ENCODE measurements at regions not wholly inside any gene's neighbourhood (a gene's known extent, or its start where the extent isn't known, plus 50 kb on each side); places are given as distances from the start of the nearest gene placed in this dataset.

DNA sequence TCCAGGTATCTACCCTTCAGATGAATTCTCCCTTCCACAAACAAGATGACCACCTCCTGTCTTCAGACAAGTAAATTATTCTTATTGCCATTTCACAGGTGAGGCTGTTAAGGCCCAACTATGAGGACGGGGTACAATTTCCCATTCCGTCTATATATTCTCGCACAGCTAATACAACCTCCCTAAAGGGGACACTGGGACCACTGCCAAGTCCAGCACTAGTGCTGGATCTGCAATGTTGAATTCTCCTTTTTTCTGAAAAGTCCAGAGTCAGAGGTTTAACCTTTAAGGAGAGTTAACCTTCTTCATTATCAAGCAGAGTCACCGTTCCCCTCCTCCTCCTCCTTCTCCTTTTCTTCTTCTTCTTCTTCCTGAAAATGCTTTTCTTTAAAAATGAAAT, 130.4 kb upstream of the PARP11 start:
- no peak for DNase-seq (ENCODE audit: low read depth)
- TF ChIP-seq, protein P1, sequence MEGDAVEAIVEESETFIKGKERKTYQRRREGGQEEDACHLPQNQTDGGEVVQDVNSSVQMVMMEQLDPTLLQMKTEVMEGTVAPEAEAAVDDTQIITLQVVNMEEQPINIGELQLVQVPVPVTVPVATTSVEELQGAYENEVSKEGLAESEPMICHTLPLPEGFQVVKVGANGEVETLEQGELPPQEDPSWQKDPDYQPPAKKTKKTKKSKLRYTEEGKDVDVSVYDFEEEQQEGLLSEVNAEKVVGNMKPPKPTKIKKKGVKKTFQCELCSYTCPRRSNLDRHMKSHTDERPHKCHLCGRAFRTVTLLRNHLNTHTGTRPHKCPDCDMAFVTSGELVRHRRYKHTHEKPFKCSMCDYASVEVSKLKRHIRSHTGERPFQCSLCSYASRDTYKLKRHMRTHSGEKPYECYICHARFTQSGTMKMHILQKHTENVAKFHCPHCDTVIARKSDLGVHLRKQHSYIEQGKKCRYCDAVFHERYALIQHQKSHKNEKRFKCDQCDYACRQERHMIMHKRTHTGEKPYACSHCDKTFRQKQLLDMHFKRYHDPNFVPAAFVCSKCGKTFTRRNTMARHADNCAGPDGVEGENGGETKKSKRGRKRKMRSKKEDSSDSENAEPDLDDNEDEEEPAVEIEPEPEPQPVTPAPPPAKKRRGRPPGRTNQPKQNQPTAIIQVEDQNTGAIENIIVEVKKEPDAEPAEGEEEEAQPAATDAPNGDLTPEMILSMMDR (IDR thresholded peaks at IDR 0.05; ENCODE audit: control insufficient read depth, insufficient read depth, low read depth, low read length, missing control alignments) = no peak
- H3K4me3 ChIP-seq (ENCODE audit: control insufficient read depth, low read depth, low read length) = no peak overlapping the region

DNA sequence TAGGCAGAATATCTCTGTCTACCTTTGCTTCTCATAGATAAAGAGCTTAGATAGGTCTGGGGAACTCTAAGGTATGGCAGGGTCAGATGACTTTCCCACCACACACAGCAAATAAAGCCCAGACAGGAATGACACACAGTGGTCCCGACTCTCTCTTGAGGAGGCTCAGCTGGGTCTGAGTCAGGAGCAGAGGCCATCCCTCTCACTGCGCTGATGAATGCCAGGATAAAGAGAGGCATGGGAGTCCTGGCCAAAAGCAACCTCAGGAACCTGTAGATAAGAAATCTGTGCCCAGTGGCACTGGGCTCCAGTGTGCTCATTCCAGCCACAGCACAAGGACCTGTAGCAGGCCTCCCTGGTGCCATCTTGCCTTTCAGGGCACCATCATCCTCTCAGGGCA, 129.4 kb upstream of the PARP11 start:
- DNase-seq (ENCODE audit: low read depth) = no peak
- TF ChIP-seq, protein P1 (IDR thresholded peaks at IDR 0.05; ENCODE audit: control insufficient read depth, insufficient read depth, low read depth, low read length, missing control alignments) = no peak
- no peak overlapping the region for H3K4me3 ChIP-seq (ENCODE audit: control insufficient read depth, low read depth, low read length)

GRCh38 chr12:4001841-4002240, 128.6 kb upstream of the PARP11 start:
- H3K4me3 ChIP-seq (ENCODE audit: control insufficient read depth, low read depth, low read length) = no peak overlapping the region
- TF ChIP-seq, protein P1 (IDR thresholded peaks at IDR 0.05; ENCODE audit: control insufficient read depth, insufficient read depth, low read depth, low read length, missing control alignments) = no peak
- no peak for DNase-seq (ENCODE audit: low read depth)

- TF ChIP-seq, protein P1 (IDR thresholded peaks at IDR 0.05; ENCODE audit: control insufficient read depth, insufficient read depth, low read depth, low read length, missing control alignments) = no peak
- DNase-seq (ENCODE audit: low read depth) = no peak
- H3K4me3 ChIP-seq (ENCODE audit: control insufficient read depth, low read depth, low read length) = no peak overlapping the region
Measured at GRCh38 chr12:4001031-4001430, 127.8 kb upstream of the PARP11 start.

DNA sequence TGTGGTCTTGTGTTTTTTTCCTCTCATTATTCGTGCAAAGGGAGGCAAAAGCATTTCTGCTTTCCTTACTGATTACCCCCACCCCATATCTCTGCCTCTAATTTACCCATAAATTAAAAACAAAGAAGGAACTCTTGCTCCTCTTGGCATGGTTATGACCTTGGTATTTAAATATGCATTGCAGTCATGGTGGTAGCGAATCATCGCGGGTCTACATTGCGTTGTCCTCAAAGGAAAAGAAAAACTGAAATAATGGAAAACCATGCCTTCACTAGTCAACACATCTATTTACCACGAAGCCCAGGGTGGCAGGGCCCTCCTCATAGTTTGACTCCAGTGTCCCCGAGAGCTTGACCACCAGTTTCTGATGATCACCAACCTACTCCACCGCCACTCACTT, 126.7 kb upstream of the PARP11 start:
- no peak overlapping the region for H3K4me3 ChIP-seq (ENCODE audit: control insufficient read depth, low read depth, low read length)
- no peak for DNase-seq (ENCODE audit: low read depth)
- TF ChIP-seq, protein P1 (IDR thresholded peaks at IDR 0.05; ENCODE audit: control insufficient read depth, insufficient read depth, low read depth, low read length, missing control alignments) = no peak

- H3K4me3 ChIP-seq (ENCODE audit: control insufficient read depth, low read depth, low read length) = no peak overlapping the region
- TF ChIP-seq, protein P1 (IDR thresholded peaks at IDR 0.05; ENCODE audit: control insufficient read depth, insufficient read depth, low read depth, low read length, missing control alignments) = no peak
- no peak for DNase-seq (ENCODE audit: low read depth)
Measured at GRCh38 chr12:3998968-3999792, 126.0 kb upstream of the PARP11 start.
